ENCODE measurements at regions not wholly inside any gene's neighbourhood (a gene's known extent, or its start where the extent isn't known, plus 50 kb on each side); places are given as distances from the start of the nearest gene placed in this dataset.

GRCh38 chr7:25906760-25907159 is 245.2 kb upstream of the NFE2L3 start:
- TF ChIP-seq POLR2A (IDR thresholded peaks at IDR 0.05; ENCODE audit: low read length) (no peak), GATA1 (IDR thresholded peaks at IDR 0.05; ENCODE audit: low read depth, low read length) (no peak)

Measured in erythroblast (primary cell).